Vagina (tissue), 2 donors: ENCODE measurements at regions not wholly inside any gene's neighbourhood (a gene's known extent, or its start where the extent isn't known, plus 50 kb on each side); places are given as distances from the start of the nearest gene placed in this dataset.

Source experiments
- DNase-seq, 2 donors: peaks; one replicate each; pipeline ENCODE4 v3.0.0-alpha.2; 2017; ENCODE audit errors: extremely low spot score in 2 of 2
- H3K27ac ChIP-seq: fragments of 200-600 bp; sonication (generic); one replicate; pipeline ENCODE4 v1.5.1; 2019
- H3K27me3 ChIP-seq: fragments of 200-600 bp; sonication (generic); one replicate; pipeline ENCODE4 v1.5.1; 2019
- H3K36me3 ChIP-seq, 2 donors: fragments of 200-600 bp; sonication (generic); one replicate each; pipeline ENCODE4 v1.5.1; 2017 to 2019
- H3K4me1 ChIP-seq: fragments of 200-600 bp; sonication (generic); one replicate; pipeline ENCODE4 v1.5.1; 2019
- H3K4me3 ChIP-seq, 2 donors: fragments of 200-600 bp; sonication (generic); 1 replicate in 1 of 2; 2 replicates in 1 of 2; pipeline ENCODE4 v1.5.1; 2016 to 2019
- H3K9me3 ChIP-seq: fragments of 200-600 bp; sonication (generic); one replicate; pipeline ENCODE4 v1.5.1; 2019
- POLR2A ChIP-seq, 2 donors: fragments of 450-650 bp; IDR thresholded peaks; one replicate each; pipeline ENCODE4 v1.6.1; 2017; ENCODE audit warnings: antibody characterized with exemption in 2 of 2, mild to moderate bottlenecking in 2 of 2, moderate library complexity in 2 of 2
- POLR2AphosphoS5 ChIP-seq, 2 donors: sonication (generic); formaldehyde crosslinking; IDR thresholded peaks; one replicate each; pipeline ENCODE4 v1.9.0; 2017; ENCODE audit warnings: antibody characterized with exemption in 2 of 2, mild to moderate bottlenecking in 2 of 2, low read depth in 1 of 2; ENCODE audit not compliant: insufficient read depth in 1 of 2
- intact Hi-C: fragments of 100-400 bp; cut with DNase I; formaldehyde crosslinking; loops from one replicate; pipeline ENCODE4 v1.15.1; 2023
- TF ChIP-seq, protein P1 (sequence below), 3 experiments: fragments of 450-650 bp in 2 of 3; fragments of 200-600 bp in 1 of 3; sonication (generic) in 1 of 3; IDR thresholded peaks; one replicate each; pipeline ENCODE4 v1.5.1; 2017 to 2019; ENCODE audit warnings: antibody characterized with exemption in 3 of 3, mild to moderate bottlenecking in 2 of 3, moderate library complexity in 2 of 3

DNA sequence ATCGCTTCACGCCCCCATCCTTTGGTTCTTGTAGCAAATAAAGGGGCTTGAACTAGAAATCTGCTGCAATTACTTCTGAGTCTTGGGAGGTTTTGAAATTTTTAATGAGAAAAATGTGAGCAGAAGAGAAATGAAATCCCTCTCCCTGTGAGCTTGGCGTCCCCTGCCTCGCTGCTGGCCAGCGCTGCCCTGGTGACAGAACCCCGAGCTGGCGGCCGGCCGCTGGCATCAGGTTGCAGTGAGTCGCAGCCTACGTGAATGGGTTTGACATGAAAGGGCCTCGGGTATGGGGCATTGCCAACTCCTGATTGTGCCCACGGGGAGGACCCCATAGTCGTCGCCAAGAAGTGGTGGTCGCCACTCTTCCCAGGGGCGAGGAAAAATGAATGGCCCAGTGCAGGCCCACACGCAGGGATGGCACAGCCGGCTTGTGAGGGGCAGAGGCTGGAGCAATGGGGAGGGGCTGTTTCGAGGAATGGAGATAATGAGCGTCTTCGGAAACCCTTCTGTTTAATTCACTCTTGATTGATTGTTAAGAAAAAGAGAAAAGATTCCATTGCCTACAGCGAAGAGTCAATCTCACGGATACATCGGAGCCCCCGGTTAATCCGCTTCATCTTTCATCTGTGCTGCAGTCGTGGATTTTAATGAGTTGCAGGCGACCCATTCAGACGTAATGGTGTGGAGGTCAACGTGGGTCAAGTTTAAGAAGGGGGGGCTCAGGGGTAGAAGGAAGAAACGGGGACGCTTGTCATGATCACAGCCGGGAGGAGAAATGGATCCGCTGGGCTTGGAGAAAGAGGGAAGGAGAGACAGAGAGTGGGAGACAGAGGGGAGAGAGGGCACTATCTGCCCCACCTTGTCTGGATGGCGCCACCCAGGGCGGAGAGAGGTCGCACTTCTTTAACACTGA is 380.1 kb downstream of the THBS2 start:
- no peak for TF ChIP-seq POLR2A (IDR thresholded peaks at IDR 0.05)
- TF ChIP-seq POLR2AphosphoS5 (IDR thresholded peaks at IDR 0.05; ENCODE audit: insufficient read depth in 1 of 2, low read depth in 1 of 2): no peak
- TF ChIP-seq, protein P1, sequence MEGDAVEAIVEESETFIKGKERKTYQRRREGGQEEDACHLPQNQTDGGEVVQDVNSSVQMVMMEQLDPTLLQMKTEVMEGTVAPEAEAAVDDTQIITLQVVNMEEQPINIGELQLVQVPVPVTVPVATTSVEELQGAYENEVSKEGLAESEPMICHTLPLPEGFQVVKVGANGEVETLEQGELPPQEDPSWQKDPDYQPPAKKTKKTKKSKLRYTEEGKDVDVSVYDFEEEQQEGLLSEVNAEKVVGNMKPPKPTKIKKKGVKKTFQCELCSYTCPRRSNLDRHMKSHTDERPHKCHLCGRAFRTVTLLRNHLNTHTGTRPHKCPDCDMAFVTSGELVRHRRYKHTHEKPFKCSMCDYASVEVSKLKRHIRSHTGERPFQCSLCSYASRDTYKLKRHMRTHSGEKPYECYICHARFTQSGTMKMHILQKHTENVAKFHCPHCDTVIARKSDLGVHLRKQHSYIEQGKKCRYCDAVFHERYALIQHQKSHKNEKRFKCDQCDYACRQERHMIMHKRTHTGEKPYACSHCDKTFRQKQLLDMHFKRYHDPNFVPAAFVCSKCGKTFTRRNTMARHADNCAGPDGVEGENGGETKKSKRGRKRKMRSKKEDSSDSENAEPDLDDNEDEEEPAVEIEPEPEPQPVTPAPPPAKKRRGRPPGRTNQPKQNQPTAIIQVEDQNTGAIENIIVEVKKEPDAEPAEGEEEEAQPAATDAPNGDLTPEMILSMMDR (IDR thresholded peaks at IDR 0.05): no peak

DNA sequence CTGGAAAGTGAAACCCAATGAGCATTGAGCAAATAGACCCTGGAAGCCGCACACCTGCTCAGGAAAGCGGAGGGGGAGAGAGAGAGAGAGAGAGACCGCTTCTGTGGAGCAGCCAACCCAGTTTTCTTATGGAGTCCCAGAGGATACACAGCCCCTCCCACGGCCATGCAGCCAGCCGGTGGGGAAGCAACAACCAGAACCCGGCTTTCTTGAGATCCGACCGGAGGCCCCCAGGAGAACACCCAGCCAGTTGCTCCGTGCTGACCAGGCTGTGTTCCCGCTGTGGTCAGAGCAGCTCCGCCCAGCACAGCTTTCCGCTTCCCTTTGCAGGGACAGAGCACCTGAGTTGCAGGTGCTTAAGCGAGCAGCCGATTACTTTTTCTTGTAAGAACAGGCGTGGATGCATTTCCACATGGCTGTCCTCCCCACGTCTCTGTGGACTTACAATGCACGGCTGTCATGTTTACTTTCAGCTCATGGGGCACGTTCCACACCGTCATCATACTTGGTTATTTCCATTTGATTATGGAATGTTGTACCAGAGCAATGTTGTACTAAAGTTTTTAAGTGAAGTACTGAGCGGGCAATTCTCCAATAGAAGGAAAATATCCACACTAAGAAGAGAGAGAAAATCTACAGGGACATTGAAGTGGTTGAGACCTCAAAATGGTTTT is 381.9 kb downstream of the THBS2 start:
- DNase-seq: no peak
- H3K9me3 ChIP-seq: no peaks in the 10 kb centered on the region
- TF ChIP-seq POLR2AphosphoS5 (IDR thresholded peaks at IDR 0.05; ENCODE audit: insufficient read depth in 1 of 2, low read depth in 1 of 2) (no peak), POLR2A (IDR thresholded peaks at IDR 0.05) (no peak)
- TF ChIP-seq, protein P1 (IDR thresholded peaks at IDR 0.05): no peak
- H3K27ac ChIP-seq: no peak overlapping the region
- no peaks in the 10 kb centered on the region for H3K36me3 ChIP-seq
- intact Hi-C loops: no loop called here
- H3K27me3 ChIP-seq: no peaks in the 10 kb centered on the region
- no peaks in the 10 kb centered on the region for H3K4me1 ChIP-seq
- no peak overlapping the region for H3K4me3 ChIP-seq

More for the DNA sequence above, 380.1 kb downstream of the THBS2 start:
- no peak overlapping the region for H3K4me3 ChIP-seq
- no peaks in the 10 kb centered on the region for H3K4me1 ChIP-seq
- H3K27ac ChIP-seq: no peak overlapping the region
- no peak for DNase-seq
- no peaks in the 10 kb centered on the region for H3K9me3 ChIP-seq
- no peaks in the 10 kb centered on the region for H3K27me3 ChIP-seq
- H3K36me3 ChIP-seq: no peaks in the 10 kb centered on the region
- intact Hi-C loops: no loop called here

DNA sequence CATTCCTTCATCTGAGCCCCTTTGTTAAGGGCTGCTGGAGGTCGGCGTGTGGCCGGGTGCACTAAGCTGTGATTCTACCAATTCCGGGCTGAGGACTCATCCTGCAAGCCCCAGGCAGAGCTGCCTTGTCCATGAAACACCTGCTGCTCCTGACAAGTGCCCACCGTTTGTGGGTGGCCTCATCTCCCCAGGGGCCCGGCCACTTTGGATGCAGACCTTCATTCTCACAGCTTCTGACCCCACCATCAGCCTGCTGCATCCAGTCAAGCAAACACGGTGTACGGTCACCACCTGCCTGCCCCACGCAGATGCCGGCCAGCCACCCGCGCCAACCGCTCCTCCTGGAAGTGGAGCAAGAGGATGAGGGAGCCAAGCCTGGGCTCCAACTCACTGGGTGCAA is 382.7 kb downstream of the THBS2 start:
- H3K27ac ChIP-seq: no peak overlapping the region
- H3K4me3 ChIP-seq: no peak overlapping the region
- intact Hi-C loops: no loop called here
- no peaks in the 10 kb centered on the region for H3K9me3 ChIP-seq
- no peaks in the 10 kb centered on the region for H3K4me1 ChIP-seq
- TF ChIP-seq POLR2A (IDR thresholded peaks at IDR 0.05) (no peak), POLR2AphosphoS5 (IDR thresholded peaks at IDR 0.05; ENCODE audit: insufficient read depth in 1 of 2, low read depth in 1 of 2) (no peak)
- TF ChIP-seq, protein P1 (IDR thresholded peaks at IDR 0.05): no peak
- no peaks in the 10 kb centered on the region for H3K27me3 ChIP-seq
- no peak for DNase-seq
- no peaks in the 10 kb centered on the region for H3K36me3 ChIP-seq

DNA sequence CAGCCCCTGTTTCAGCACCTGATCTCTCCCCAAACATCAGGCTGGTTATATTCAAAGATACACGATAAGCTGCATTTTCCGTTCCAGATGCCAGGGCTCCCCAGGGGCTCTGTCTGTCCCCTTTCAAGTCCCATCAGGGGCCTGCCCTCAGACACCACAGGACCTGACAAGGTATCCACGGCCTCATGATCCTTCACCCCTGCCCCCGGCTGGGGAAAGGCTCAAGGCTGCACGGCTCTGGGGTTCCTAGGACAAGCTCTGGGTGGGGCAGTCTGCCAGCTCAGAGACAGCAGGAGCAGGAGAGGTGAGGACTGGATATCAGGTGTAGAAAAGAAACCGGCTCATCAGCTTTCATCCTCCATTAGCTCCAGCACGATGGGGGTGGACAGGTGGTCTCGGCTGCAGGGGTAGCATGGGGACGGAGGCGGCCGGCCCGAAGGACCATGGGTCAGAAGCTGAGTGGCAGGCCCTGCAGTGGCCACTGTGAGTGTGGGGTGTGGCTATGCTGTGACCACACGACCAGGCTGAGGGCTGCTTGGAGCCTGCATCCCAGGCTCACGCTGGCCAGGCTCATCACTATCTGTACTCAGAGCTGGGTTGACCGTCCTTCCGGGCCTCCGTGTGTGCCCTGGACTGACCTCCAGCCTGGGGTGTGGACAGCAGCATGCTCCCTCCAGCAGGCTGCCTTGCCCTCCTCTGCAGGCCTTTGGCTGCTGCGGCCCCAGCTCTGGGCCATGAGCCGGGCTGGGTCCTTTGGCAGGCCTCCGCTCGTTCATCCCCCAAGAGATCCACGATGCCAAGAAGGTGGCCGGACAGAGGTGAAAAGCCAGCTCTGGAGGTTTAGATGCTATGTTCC is 386.2 kb downstream of the THBS2 start:
- no peaks in the 10 kb centered on the region for H3K27me3 ChIP-seq
- no peak overlapping the region for H3K27ac ChIP-seq
- intact Hi-C loops: no loop called here
- H3K36me3 ChIP-seq: no peaks in the 10 kb centered on the region
- H3K4me3 ChIP-seq: no peak overlapping the region
- no peak for DNase-seq
- TF ChIP-seq, protein P1 (IDR thresholded peaks at IDR 0.05): no peak
- TF ChIP-seq POLR2AphosphoS5 (IDR thresholded peaks at IDR 0.05; ENCODE audit: insufficient read depth in 1 of 2, low read depth in 1 of 2): no peak
- TF ChIP-seq POLR2A (IDR thresholded peaks at IDR 0.05): no peak
- no peaks in the 10 kb centered on the region for H3K9me3 ChIP-seq
- H3K4me1 ChIP-seq: no peaks in the 10 kb centered on the region
